ENCODE measurements at regions not wholly inside any gene's neighbourhood (a gene's known extent, or its start where the extent isn't known, plus 50 kb on each side); places are given as distances from the start of the nearest gene placed in this dataset.
"Not testable (repeated sequence)": the region's sequence is repeated elsewhere in the genome, so short reads cannot be mapped to it uniquely, and the experiment has no call there.

GRCh38 chr2:91766349-91767048 is 3075.0 kb downstream of the RPIA start:
- H3K4me1 ChIP-seq, H3K27me3 ChIP-seq, H3K4me3 ChIP-seq, H3K27ac ChIP-seq, H3K9me3 ChIP-seq, H3K36me3 ChIP-seq: not testable (repeated sequence)
- WGBS, 2 donors, result 61 to 71% methylated on average over 7 to 9 of the region's 9 CpGs
- ATAC-seq (ENCODE audit: low FRiP score in 2 of 2) (peak; percentile 67 to 85), DNase-seq (peak in 1 of 2 donors; percentile 49)

GRCh38 chr2:91768301-91768700 is 3076.8 kb downstream of the RPIA start:
- H3K27ac ChIP-seq; DNase-seq; H3K27me3 ChIP-seq; H3K4me3 ChIP-seq; H3K4me1 ChIP-seq; ATAC-seq (ENCODE audit: low FRiP score in 2 of 2); H3K9me3 ChIP-seq; H3K36me3 ChIP-seq: not testable (repeated sequence)
- 83% methylated on average over 3 of the region's 3 CpGs; no CpG with 5 or more reads in 1 of the 2 donors for WGBS, 2 donors

DNA sequence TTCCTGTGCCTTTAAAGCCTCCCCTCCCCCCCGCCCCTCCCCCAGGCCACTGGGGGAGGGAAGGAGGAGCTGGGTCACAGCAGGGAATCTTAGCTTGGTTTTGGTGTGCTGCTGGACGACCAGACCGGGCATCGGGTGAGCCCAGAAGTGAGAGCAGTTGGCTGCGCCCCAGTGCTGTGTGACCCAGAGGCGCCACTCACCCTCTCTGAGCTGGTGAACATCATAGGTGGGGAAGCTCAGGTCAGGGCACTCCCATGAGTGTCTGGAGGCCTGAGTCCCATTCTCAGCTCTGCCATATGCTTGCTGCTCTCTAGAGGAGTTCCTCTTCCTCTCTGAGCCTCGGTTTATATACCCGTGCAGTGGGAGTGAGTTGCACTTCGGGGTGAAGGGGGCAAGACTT is 3077.5 kb downstream of the RPIA start:
- not testable (repeated sequence) for H3K4me3 ChIP-seq; ATAC-seq (ENCODE audit: low FRiP score in 2 of 2); H3K4me1 ChIP-seq; DNase-seq; H3K36me3 ChIP-seq; H3K27me3 ChIP-seq; H3K27ac ChIP-seq; H3K9me3 ChIP-seq
- 78 to 82% methylated on average over 3 to 8 of the region's 9 CpGs for WGBS, 2 donors

GRCh38 chr2:91770046-91770575 is 3078.6 kb downstream of the RPIA start:
- H3K27me3 ChIP-seq; DNase-seq; ATAC-seq (ENCODE audit: low FRiP score in 2 of 2); H3K27ac ChIP-seq; H3K4me3 ChIP-seq; H3K36me3 ChIP-seq; H3K4me1 ChIP-seq; H3K9me3 ChIP-seq: not testable (repeated sequence)
- WGBS, 2 donors, result 17 to 56% methylated on average over 1 to 6 of the region's 8 CpGs

DNA sequence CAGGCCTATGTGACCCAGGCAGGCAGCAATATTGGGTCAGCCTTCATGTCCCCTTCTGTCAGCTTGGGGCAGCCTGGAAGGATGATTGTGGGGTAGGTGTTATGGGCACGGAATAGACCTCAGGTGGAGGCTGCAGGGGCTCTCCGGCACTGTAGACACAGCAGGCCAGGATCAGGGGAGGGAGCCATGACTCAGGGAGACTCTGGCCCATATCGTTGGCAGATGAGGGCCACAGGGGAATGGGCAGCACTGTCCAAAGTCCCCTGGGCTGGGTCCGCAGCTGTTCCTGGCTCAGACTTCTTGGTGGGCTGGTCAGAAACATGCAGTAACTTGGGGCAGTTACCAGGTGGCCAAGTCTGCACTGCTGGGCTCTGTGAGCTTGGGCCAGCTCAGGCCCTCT is 3080.1 kb downstream of the RPIA start:
- not testable (repeated sequence) for H3K4me1 ChIP-seq, H3K36me3 ChIP-seq, H3K4me3 ChIP-seq, H3K27ac ChIP-seq, H3K9me3 ChIP-seq, DNase-seq, H3K27me3 ChIP-seq
- 82% methylated on average over 4 of the region's 4 CpGs; no CpG with 5 or more reads in 1 of the 2 donors for WGBS, 2 donors
- peak in 1 of 2 donors; percentile 24 for ATAC-seq (ENCODE audit: low FRiP score in 2 of 2)

GRCh38 chr2:91772240-91772937 is 3080.9 kb downstream of the RPIA start:
- not testable (repeated sequence) for DNase-seq, H3K27me3 ChIP-seq, H3K27ac ChIP-seq, H3K4me1 ChIP-seq, H3K4me3 ChIP-seq, H3K36me3 ChIP-seq, H3K9me3 ChIP-seq
- WGBS, 2 donors, result 70% methylated on average over 6 of the region's 13 CpGs; no CpG with 5 or more reads in 1 of the 2 donors
- peak; percentile 24 to 36 for ATAC-seq (ENCODE audit: low FRiP score in 2 of 2)

GRCh38 chr2:91773810-91774209 is 3082.3 kb downstream of the RPIA start:
- WGBS, 2 donors, result 73 to 78% methylated on average over 8 to 9 of the region's 9 CpGs
- ATAC-seq (ENCODE audit: low FRiP score in 2 of 2), result not testable (repeated sequence)

DNA sequence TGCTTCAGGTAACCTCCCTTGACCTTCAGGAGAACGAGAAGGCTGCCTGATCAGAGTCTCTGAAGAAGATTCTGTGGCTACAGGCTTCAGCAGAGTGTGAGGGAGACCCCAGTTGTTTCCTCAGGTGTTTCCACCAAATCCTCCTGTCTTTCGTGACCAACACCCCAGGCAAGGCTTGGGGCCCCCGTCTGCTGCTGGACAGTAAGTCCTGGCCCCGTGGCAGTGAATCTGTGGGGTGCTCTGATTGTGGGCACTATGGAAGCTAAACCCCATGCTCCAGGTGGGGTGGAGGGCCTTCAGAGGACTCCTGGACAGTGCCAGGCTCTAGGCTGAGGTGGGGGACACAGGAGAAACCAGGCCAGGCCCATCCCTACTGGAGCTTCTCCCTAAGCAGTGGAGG is 3083.7 kb downstream of the RPIA start:
- WGBS, 2 donors, result 70 to 84% methylated on average over 4 of the region's 4 CpGs
- ATAC-seq (ENCODE audit: low FRiP score in 2 of 2); H3K27ac ChIP-seq; H3K36me3 ChIP-seq; H3K4me3 ChIP-seq; H3K27me3 ChIP-seq; H3K4me1 ChIP-seq; H3K9me3 ChIP-seq; DNase-seq: not testable (repeated sequence)

More at GRCh38 chr2:91773810-91774209, 3082.3 kb downstream of the RPIA start:
- H3K9me3 ChIP-seq, H3K27ac ChIP-seq, H3K36me3 ChIP-seq, H3K4me1 ChIP-seq, H3K27me3 ChIP-seq, H3K4me3 ChIP-seq, DNase-seq: not testable (repeated sequence)

DNA sequence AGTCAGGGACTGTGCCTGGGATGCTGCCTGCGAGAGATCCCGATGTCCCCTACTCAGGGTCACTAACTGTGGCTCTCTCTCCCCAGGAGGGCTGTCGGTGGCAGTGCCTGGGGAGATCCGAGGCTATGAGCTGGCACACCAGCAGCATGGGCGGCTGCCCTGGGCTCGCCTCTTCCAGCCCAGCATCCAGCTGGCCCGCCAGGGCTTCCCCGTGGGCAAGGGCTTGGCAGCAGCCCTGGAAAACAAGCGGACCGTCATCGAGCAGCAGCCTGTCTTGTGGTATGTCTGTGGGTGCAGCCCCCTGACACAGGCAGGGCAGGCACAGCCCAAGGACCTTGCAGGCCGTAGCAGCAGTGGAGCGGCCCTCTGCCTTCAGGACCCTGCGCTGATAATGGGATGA is 3088.9 kb downstream of the RPIA start:
- WGBS, 2 donors, result 88 to 94% methylated on average over 2 to 13 of the region's 14 CpGs
- not testable (repeated sequence) for H3K36me3 ChIP-seq; H3K4me1 ChIP-seq; H3K9me3 ChIP-seq; H3K27ac ChIP-seq; H3K27me3 ChIP-seq; ATAC-seq (ENCODE audit: low FRiP score in 2 of 2); H3K4me3 ChIP-seq
- peak in 1 of 2 donors; percentile 59 for DNase-seq

DNA sequence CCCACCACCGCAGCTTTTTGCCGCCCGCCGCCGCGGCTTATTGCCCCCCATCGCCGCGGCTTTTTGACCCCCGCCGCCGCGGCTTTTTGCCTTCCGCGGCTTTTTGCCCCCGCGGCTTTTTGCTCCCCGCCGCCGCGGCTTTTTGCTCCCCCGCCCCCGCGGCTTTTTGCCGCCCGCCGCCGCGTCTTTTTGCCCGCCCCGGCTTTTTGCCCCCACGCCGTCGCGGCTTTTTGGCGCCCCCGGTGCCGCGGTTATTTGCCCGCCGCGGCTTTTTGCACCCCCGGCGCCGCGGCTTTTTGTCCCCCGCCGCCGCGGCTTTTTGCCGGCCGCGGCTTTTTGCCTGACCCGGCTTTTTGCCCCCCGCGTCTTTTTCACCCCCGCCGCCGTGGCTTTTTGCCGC is 3061.8 kb upstream of the TEKT4 start:
- H3K27ac ChIP-seq; H3K27me3 ChIP-seq; H3K36me3 ChIP-seq; H3K9me3 ChIP-seq; ATAC-seq (ENCODE audit: low FRiP score in 2 of 2); H3K4me1 ChIP-seq: not testable (repeated sequence)
- peak overlapping the region in 3 of 4 donors; percentile 28 to 45 (median 39) for H3K4me3 ChIP-seq
- peak in 1 of 2 donors; percentile 68 for DNase-seq
- no CpG with 5 or more reads among the region's 60 CpGs for WGBS, 2 donors
